Activated CD8-positive, alpha-beta memory T cell treated with anti-CD3 and anti-CD28 coated beads for 48 hours (primary cell): ENCODE measurements at regions not wholly inside any gene's neighbourhood (a gene's known extent, or its start where the extent isn't known, plus 50 kb on each side); places are given as distances from the start of the nearest gene placed in this dataset.

Source experiments
- DNase-seq, 3 experiments: peaks; one replicate each; pipeline ENCODE4 v3.0.0-alpha.2; 2020; ENCODE audit warnings: low read depth in 2 of 3, low spot score in 2 of 3

GRCh38 chr1:82052563-82052962 lies 251.8 kb downstream of the ADGRL2 start:
- no peak for DNase-seq

DNA sequence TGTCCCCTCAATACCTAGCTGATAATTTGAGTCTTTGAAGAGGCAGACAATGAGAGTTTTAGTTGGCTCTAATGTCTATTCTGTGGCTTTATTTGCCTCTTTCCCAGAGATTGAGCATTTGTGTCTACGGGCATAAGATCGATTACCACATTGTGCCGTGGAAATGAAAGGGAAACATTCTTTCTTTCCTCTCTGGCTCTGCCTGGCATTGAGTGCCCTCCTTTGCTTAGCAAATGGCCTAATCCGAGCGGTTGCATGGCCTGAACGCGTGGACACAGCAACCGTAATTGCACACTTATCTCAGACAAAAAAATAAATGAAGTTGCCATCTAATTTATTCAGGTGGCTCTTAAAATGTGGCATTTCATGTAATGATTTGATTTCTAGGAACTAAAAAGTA lies 247.9 kb downstream of the ADGRL2 start:
- no peak for DNase-seq

DNA sequence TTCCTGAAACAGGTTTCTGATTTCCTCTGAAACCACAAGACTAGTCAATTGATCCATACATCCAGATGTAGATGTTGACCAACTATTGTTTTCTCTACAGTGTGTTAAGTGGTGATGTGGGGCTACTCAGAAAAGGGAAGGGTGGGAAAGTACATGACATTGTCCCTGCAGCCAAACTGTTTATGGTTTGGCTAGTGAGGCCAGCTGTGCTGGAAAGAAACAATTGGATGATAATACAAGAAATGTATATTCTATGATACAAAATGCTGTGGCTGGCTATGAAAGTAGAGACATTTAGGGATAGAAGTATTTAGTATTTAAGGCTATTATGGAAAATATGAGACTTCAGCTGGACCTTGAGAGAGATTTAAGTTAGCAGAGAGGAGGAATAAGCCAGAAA lies 244.5 kb downstream of the ADGRL2 start:
- DNase-seq, result no peak

DNA sequence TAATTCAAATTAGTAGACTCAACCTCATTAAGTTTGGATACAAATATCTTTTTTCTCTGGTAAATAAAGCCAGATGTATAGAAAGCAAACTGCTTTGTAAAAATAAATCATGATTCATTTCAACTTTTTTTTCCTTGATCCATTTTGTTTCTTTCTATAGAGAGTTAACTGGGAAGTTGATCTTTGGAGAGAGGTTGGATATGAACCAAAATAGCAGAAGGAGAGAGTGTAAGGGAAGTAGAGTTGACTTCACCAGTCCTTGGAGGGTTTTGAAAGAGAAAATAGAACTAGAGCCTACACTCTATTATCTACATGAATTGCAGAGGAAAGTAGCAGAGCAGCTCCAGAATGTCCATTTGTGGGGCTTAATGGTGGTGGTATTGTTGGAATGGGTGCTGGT lies 243.8 kb downstream of the ADGRL2 start:
- no peak for DNase-seq

- DNase-seq, result no peak
Measured at GRCh38 chr1:82044111-82044510, 243.4 kb downstream of the ADGRL2 start.

DNA sequence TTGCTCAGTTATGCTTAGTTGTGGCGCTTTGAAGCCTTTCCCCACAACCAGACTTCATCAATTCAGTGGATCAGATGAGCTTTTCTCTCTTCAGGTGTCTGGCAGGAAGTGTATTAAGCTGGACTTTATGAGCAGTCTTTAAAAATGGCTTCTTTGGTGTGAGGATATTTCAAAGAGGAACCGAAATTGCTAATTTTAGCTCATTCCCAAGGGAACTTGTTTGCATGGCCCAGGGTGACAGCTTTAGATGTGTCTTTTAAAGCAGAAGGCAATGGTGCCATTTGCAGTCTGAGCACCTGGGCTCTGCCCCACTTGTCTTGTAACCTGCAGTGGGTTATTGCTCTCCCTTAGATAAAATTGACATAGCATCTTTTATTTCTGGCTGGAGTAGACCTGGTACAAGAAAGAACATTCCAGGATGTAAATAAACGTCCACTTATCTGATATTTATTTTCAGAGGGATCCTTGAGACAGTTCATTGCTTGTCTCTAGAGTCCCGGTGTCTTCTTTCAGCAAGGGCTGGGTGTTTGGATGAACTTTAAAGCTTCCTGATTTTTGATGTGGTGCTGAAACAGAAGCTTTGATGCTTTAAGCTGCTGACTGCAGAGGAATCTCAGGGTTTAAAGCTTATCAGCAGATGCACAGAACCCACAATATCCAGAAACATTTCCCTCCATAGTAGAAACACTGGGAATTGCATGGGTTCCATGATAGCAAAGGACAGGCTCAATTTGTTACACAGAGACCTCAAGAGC lies 241.7 kb downstream of the ADGRL2 start:
- DNase-seq, result no peak
